ENCODE measurements at regions not wholly inside any gene's neighbourhood (a gene's known extent, or its start where the extent isn't known, plus 50 kb on each side); places are given as distances from the start of the nearest gene placed in this dataset.
A peak's percentile ranks its signal among the peaks of the same experiment; 100 is the strongest.

DNA sequence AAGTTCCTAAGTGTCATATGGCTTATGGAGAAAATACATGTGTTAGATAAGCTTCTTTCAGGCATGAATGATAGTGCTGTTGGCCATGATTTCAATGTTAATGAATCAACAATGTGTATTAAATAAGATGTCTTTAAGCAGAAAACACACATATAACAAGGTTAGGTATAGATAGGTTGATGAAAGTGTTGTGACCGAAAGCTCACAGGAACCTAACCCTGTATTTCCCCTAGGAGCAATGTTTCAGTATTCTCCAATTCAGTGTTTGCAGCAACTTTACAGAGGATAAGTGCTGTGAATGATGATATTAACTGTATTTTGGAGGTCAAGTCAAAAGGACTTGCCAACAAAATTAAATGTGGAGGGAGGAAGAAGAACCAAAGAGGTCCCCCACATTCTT lies 82.8 kb upstream of the PRDM11 start:
- no peak for DNase-seq (ENCODE audit: low read depth)

DNA sequence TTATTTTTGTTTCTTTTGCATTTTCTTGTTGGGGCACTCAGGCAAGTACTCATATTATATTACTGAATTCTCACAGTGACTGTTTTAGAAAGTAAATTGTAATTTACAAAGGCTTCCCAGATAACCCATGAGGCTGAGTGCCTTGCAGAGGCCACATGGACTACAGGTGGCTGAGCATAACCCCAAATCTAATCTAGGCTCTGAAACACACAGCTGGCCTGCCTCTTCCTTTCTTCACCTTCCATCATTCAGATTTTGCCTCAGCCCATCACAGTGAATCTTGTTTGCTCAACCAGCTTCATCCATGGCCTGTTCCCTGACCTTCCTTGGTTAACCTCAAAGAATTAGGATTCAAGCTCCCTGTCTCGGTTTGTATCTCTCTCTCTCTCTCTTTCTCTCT lies 78.5 kb upstream of the PRDM11 start:
- no peak for DNase-seq (ENCODE audit: low read depth)

DNA sequence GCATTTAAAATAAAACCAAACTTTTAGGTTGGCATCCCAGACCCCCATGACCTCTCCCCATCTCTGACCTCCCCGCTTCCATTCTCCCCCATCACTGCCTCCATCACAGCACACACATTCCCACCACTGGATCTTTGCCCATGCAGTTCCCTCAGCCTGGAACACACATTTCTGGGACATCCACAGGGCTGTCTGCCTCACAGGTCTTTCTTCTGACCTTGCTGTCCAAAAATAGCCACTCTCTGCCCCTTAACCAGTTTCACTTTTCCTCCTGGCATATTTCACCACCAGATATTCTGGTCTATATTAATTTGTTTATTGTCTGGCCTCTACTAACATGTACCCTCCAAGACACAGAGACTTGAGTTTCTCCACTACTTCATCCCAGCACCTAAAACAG lies 75.2 kb upstream of the PRDM11 start:
- DNase-seq (ENCODE audit: low read depth): no peak

DNA sequence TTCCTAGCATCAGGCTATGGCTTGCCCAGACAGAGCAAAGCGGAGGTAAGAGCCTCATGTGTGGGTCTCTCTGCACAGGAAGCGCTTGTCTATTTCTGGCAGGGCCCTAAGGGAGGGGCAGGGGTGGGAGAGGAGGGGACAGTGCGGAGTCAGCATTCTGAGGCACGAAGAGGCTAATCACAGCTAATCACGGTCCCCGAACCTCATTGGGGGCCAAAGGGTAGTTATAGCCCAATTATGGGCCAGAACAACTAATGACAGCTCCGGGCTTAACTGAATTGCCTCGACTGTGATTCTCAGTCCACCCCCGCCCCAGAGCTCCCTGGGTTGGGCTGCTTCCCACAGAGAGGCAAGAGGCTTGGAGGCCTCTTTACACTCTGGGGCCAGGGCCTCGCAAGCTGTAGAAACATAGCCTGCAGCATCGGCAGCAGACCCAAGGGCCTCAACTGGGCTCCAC lies 72.7 kb upstream of the PRDM11 start:
- no peak for DNase-seq (ENCODE audit: low read depth)

DNA sequence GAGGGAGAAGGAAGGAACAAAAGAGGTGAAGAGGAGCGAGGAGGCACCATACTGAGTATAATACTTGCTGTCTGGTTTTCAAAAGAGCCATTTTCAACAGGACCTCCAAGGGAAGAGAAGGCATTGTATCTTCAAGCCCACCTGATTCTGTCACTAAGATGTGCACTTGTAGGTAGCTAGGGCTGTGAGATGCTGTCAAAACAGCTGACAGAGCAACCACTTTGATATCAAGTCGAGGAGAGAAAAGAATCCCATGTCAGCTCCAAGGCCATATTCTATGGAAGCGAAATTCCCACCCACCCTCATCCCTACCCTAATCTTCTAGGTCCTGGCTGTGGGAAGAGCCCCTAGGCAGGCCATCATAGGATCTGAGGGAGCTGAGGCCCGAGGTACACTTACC lies 70.9 kb upstream of the PRDM11 start:
- no peak for DNase-seq (ENCODE audit: low read depth)

DNA sequence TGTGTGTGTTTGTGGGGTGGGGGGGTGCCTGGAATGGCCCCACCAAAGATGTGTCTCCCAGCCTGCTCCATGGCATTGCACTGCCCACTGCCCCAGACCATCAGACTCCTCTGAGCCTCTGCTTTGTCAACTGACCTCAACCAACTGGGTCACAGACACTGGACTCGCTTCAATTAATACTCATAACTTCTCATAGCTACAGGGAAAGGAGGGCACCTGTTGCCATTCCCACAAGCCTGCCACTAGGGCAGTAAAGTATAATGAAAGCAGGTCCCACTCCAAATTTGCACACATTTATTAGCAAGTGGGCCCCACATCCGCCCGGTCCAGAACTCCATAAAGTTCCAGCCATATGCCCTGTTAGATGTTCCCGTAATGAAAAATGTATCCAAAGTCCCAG lies 70.5 kb upstream of the PRDM11 start:
- no peak for DNase-seq (ENCODE audit: low read depth)

DNA sequence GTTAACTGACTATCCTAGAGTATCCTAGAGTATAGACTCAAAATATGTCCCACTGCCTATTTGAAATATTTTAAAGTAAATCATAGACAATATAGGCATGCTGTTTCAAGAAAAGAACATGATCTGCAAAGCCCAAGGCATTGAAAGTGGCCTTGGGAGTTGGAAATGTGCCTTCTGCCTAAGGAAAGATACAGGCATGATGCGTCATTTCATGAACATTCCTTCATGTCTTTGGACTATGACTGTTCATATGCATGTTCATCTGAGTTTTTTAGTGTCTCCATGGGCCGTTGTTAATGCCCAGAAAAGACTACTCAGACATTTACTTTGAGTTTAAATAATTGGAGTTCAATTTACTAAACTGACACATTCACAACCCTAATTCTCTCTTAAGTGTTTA lies 69.7 kb upstream of the PRDM11 start:
- no peak for DNase-seq (ENCODE audit: low read depth)

DNA sequence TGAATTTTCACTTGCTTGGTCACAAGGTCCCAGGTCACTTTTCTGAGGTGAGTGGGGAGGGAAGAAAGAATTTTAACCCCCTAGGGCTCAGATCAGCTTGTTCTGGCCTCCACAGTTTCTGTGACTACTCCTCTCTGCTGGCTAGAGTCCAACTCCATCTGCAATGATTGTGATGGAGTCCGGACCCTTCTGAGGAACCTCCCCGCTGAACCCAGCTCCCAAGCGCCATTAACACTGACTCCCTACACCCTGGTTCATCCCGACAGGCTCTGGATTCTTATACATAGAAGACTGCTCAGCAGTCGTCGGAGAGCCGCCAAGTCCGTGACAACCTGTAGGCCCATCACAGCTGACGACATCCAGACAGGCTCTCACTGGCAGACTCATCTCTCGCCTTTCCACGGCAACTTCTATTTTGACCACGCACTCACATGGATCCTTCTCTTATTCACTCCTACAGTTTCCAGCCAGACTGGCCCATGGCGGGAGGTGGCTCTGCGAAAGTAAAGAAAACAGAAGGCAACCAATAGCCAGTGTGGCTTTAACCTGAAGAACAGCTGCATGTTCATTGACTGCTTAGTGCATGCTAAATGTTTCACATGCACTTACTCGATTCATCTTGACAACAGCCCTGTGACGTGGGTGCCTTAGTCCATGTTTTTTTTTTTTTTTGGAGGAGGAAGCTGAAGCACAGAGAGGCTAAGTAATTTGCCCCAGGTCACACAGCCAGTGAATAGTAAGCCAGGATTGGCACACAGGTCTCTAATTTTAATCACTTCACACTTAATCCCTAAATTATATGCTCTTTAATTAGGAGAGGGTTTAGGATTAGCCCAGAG lies 68.0 kb upstream of the PRDM11 start:
- DNase-seq (ENCODE audit: low read depth): no peak

DNA sequence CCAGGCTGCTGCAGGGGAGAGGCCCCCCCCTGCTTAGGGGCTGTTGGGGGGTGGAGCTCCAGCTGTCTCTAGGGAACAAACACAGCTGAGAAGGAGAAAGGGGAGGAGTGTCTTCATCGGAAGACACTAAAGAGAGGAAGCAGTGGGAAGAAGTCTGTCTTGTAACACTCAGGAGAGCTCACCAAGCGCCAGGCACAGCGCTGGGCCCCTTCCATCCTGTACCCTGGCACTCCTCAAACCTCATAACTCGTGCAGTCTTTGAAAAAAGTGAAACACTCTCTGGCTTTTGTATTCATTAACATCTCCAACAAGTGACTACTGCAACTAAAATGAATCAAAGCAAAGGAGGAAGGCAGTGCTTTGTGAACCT lies 67.4 kb upstream of the PRDM11 start:
- DNase-seq (ENCODE audit: low read depth): no peak

DNA sequence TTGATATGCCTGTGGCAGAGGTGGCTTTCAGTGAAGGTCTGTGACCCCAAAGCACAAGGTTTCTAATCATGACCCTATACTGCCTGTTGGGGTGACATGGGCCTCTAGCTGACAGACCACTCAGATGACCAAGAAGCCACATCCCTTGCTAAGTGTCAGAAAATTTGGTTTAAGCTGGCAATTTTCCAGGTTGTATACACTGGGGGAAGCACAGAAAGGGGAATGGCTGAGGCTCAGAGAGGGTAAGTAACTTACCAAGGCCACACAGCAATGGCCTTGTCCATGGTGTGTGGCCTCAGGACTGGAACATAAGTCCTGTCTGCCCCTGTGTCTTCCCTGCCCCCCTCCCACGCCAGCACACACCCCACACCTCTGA lies 66.9 kb upstream of the PRDM11 start:
- DNase-seq (ENCODE audit: low read depth): no peak

DNA sequence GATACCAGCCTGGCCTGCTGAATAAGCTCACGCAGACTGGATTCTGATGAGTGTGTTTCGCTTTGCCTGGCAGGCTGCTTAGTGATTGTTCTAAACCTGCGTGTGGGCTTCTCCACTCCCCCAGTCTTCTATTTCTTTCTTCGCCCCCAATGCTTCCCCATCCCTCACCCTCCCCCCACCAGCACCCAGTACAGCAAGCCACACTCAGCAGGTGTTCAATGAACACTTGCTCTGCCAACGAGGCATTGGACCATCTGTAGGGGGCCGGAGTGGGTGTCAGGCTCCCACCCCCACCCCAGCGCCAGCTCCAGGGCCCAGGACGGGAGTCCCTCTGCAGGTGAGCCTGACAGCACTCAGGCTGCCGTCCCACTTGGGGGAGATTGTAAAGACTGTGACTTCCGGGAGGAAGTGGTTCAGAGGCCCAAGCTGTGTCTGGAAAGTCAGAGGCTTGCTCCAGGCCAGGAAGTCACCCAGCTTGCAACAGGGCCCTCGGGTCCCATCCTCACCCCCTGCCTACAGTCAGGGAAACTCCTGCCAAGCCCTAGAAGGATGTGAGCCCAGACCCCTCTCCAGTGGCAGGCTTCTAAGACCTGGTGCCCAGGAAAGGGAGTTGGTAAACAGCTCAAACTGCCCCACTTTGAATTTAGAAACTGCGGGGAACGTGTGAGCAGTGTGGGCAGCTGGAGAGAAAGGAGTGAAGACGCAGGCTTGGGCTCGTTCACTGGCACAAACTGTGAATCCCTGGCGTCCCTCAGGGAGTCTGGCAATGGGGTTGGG lies 66.3 kb upstream of the PRDM11 start:
- DNase-seq (ENCODE audit: low read depth): peak; percentile 23

DNA sequence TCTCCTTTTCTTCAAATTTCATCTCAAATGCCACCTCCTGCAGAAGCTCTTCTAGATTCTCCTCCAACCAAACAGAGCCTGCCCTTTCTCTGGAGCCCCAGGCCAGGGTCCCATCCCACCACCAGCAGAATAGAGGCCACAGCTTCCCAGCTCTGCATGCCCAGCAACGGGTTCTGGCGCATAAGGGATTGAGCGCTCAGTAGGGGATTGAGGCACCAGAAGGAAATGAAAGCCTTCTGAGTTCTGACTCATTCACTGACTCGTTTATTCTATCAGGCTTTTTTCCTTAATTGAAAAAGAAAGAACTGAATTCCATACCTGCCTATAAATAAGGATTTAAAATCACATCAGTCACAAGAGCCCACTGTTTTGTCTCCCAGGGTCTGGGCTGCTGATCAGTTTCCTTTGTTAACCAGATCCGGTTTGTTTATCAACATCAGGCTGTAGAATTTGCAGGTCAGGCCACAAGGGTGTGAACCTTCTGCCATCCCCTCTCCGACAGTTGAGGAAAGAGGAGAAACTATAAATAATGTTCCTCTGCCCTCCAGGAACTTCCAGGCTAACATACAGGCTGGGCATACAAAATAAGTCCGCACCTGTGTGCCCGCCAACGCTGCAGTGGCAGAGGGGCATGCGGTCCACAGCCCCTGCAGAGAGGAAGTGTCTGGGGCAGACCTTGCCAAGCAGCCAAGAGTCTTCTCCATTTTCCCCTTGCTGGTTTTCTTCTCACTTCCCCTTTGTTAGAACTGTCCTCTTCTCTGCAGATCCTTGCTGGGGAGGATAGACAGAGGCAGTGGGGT lies 63.5 kb upstream of the PRDM11 start:
- no peak for DNase-seq (ENCODE audit: low read depth)

DNA sequence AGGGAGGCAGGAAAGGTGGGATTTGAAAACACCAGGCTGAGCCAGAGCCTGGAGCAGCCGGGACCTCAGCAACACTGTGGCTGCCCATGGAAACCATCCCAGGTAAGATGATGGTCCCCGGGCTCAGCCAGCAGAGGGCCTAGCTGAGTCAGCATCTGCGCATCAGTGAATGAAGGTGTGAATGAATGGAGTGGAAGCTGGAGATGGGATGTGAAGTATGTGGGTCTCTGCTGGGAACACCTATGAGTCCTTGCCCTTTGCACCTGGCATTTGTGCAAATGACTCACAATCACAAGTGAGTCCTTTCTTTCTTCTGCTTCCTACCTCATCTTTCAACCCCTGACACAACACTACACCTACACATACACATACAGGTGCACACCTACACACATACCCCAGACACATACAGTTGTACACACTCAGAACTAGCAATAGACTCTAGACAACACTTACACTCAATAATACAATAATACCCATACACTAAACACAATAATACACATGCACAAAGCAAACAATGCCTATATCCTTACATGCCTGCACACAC lies 62.8 kb upstream of the PRDM11 start:
- no peak for DNase-seq (ENCODE audit: low read depth)

DNA sequence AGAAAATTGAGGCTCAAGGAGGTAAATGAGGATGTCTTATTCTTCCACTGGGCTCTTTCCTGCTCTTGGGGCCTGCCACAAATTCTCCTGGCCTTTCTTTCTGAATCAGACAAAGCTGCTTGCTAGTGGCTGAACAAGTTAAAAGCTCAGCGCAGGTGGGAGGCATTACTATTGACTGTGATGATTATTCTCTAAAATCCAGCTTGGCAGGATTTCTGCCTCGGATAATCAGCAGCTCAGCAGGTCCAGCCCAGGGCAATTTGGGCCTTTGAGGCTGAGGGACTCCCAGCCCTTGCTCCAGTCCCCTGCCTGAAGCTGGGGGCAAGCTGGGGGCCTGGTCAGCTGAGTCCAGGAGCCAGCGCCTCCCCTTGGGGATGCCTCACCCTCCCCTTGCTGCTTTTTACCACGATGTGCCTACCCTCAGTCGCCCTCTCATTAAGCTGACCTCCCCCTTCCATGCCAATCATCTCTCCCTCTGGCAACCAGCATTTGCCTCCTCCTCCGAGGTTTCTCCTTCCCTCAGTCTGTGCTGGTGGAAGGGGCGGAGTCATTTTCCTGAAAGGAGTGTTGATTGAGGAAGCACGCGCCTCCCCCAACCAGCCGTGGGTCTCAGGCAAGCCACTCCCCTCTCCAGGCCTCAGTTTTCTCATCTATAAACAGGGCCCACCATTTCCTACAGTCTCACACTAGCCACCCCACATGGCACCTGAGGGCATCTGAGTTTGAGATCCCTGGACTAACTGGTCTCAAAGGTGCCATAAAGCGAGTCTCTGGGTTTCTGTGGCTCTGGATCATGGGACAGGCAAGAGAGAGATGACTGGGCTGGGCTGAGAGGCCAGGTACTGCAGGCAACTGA lies 60.6 kb upstream of the PRDM11 start:
- DNase-seq (ENCODE audit: low read depth): no peak

DNA sequence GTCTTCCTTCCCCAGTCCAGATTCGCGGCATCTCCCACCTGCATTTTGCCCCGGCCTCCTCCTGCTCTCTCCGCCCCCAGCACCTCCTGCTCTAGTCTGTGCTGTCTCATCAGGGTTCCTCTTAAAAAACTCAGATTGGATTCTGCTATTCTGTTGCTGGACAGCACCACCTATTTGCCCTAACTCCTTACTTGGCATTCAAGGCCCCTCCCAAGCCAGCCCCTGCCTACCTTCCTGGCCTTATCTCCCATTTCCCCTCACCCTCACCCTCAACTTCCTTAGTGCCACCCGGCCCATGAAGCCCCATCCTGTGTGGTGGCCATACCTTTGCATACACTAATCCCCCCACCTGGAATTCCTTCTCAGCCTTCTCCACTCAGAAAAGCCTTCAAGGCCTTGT lies 59.9 kb upstream of the PRDM11 start:
- DNase-seq (ENCODE audit: low read depth): no peak

DNA sequence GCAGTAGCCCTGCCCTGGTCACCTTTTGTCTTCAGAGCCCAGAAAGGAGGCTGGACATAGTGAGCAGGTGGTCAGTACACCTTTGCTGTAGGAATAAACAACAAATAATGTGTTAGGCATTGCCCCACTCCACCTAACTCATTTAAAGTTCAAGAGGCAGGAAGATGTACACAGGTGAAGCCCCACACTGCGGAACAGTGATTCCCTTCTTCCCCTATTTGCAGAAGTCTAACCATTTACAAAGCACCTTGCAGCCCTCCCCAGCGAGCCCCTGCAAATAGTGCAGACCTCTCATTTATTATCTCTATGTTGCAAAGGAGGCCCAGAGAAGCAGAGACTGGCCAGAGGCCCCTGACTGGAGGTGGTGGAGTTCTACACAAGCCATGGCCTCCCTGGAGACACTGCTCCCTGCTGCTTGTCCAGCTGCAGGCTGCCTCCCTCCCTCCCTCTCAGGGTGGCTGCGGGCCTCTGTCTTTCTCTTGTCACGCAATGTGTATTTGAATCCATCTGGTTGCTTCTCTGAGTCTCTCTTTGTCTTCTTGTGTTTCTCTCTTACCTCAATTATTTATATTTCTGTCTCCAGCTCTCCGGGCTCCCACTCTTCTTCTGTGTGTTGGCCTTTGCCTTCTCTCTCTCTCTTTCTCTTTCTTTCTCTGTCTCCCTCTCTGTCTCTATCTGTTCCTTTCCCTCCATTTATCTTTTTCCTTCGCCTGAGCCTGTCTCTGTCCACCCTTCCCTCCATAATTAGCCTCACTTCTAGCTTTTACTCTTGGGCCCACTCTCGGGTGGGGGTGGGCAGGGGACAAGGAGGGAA lies 59.1 kb upstream of the PRDM11 start:
- DNase-seq (ENCODE audit: low read depth): no peak

DNA sequence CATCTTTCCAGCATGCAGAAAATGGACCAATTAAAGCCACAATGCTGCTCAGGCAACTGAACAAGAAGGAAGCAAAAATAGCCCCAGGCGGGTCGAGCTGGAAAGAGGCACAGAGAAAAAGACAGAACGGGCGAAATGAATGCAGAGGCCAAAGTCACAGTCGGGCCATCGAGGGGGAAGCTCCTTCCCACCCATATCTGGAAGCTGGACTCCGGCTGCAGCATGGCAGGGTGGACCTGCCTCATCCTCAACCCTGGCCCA lies 58.6 kb upstream of the PRDM11 start:
- no peak for DNase-seq (ENCODE audit: low read depth)

DNA sequence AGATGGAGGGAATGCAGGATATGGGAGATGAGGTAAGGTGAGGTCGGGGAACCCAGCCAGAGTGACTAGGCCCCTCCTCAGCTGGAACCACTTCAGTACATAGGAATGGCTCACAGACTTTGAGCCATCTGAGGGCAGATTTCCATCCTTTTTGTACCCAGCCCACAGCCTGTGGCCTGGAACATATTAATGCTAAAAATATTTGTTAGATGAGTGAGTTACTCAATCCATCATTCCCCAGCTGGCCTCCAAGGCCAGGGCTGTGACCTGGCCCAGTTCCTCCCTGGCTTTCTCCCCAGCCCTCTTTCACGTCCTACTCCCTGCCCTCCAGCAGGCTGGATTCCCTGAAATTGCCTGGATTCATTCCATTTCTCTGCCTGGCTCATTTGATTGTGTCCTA lies 57.2 kb upstream of the PRDM11 start:
- DNase-seq (ENCODE audit: low read depth): no peak

DNA sequence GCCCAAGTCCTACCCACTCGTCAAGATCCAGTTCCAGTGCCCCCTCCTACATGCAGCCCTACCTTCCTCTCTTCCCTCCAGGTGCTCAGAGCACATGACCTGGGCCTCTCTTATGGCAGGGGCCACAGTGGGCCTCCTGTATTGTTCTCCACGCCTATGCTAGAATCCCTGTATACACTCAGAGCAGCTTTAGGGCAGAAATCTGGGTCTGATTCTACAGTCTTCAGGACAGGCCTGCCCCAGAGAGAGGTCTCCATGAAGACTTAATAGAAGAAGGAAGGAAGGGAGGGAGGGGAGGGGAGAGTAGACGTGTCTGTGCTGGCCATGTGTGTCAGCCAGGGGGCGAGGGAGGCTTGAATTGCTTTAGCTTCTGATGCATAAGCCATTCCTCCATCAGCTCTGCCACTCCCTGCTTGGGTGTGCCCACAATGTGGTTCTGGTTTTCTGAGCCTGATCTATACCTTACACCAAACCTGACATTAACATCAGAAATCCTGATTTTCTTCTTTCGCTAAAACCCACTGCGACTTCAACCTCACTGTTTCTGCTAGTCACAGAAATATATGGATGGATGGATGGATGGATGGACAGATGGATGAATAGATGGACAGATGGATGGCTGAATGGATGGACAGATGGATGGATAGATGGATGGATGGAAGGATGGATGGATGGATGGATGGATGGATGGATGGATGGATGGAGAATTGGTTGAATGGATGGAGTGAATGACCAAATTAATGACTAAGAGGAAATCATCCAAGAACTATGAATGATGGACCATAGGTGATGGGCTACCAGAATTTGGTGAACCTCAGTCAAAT lies 56.6 kb upstream of the PRDM11 start:
- no peak for DNase-seq (ENCODE audit: low read depth)

DNA sequence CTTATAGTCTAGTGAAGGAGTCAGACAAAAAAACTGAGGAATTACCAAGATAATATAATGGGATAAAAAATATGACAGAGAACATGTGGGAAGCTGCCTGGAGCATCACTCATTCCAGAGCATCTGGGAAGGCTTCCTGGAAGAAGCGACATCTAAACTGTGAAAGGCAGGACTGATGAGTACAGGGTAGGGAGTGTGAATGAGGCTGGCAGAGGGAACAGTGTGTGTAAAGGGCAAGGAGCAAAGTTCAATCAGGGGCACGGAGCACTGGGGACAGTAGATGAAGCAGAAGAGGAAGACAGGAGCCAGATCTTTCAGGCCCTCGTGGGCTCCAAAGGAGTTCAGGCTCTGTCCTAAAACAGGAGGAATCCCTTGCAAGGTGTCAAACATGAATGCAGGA lies 55.8 kb upstream of the PRDM11 start:
- no peak for DNase-seq (ENCODE audit: low read depth)

All from stimulated activated CD8-positive, alpha-beta memory T cell treated with anti-CD3 and anti-CD28 coated beads, Interleukin-15, amount 100 ng/mL, for 1 hour (primary cell).